GM12874 (cell line): ENCODE measurements at regions not wholly inside any gene's neighbourhood (a gene's known extent, or its start where the extent isn't known, plus 50 kb on each side); places are given as distances from the start of the nearest gene placed in this dataset.

ENCODE experiments used
- TF ChIP-seq, protein P1 (sequence below): IDR thresholded peaks from 2 replicates; pipeline ENCODE4 v1.5.1; 2011; ENCODE audit warnings: low read depth, mild to moderate bottlenecking, control low read depth, low read length, moderate library complexity; ENCODE audit not compliant: insufficient read depth

DNA sequence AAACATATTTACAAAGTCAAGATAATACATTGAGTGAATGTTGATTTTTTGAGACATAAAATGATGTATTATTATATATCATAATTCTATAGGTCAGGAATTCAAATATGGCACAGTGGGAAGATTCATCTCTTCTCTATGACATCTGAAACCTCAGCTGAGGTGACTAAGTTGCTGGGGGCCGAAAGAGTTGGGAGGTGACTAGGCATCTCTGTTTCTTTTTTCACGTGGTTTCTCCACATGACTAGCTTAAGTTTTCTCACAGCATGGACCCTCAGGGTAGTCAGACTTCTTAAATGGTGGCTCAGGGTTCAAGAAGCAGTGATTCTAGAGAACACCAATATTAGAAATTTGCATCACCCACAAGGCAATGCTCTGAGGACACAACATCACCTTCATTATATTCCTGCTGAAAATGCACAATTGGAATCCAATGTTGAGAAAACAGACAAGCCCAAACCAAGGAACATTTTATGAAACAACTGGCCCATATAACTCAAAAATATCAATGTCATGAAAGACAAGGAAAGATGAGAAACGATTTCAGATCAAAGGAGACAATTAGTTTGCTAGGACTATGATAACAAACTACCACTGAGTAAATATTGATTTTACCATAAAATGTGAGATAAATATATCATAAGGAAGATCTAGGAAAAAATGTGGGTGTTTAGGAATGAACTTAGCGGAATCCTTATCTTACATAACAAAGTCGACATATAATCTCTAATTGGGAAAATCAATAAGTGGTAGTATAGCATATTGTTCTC, 273.3 kb upstream of the IRAK1BP1 start:
- TF ChIP-seq, protein P1, sequence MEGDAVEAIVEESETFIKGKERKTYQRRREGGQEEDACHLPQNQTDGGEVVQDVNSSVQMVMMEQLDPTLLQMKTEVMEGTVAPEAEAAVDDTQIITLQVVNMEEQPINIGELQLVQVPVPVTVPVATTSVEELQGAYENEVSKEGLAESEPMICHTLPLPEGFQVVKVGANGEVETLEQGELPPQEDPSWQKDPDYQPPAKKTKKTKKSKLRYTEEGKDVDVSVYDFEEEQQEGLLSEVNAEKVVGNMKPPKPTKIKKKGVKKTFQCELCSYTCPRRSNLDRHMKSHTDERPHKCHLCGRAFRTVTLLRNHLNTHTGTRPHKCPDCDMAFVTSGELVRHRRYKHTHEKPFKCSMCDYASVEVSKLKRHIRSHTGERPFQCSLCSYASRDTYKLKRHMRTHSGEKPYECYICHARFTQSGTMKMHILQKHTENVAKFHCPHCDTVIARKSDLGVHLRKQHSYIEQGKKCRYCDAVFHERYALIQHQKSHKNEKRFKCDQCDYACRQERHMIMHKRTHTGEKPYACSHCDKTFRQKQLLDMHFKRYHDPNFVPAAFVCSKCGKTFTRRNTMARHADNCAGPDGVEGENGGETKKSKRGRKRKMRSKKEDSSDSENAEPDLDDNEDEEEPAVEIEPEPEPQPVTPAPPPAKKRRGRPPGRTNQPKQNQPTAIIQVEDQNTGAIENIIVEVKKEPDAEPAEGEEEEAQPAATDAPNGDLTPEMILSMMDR = no peak

DNA sequence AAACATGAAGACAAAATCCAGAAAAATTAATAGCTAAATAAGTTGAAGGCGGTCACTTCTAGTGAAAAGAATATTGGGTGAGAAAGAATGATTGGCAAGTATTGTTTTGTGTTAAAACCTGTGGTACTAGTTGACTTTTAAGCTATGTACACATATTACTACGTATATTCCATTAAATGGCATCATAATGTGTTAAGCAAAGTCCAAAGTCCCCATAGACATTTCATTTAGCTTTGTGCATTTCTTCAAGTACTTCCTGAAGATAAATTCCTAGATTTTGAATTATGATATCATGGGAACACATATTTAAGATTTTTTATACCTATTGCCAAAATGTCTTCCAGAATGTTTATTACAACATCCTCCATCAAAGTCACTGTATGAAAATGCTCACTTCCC, 272.7 kb upstream of the IRAK1BP1 start:
- TF ChIP-seq, protein P1 = no peak

DNA sequence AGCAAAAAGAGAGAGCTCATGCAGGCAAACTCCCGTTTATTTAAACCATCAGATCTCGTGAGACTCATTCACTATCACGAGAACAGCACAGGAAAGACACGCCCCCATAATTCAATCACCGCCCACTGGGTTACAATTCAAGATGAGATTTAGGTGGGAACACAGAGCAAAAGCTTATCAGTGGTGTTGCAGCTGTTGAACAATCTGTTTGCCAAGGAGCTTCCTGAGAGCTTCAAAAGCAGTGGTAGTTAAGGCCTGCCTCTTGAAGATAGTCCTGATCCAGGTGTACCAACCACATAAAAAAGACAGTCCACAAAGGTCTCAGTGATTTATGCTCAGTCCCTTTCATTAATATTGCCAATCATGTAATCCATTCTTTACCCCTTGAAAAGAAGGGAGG, 269.4 kb upstream of the IRAK1BP1 start:
- TF ChIP-seq, protein P1 = no peak

DNA sequence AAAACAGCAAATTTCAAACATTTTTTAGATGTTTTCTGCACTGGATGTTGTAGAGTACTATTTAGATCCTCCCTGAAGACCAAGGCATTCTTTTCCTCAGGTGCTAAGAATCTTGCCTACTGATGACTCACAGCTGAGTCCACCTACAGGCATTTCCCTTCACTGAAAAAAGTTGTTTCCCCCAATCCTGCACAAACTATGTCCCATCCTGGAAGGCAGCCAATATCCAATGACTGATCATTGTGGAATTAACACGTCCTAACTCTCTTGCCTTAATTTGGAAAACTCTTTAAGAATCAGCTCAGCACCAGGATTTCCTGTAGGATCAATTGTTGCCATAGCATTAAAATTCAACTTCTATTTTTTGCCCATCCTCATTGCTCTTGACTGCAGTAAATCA, 268.4 kb upstream of the IRAK1BP1 start:
- TF ChIP-seq, protein P1 = no peak

DNA sequence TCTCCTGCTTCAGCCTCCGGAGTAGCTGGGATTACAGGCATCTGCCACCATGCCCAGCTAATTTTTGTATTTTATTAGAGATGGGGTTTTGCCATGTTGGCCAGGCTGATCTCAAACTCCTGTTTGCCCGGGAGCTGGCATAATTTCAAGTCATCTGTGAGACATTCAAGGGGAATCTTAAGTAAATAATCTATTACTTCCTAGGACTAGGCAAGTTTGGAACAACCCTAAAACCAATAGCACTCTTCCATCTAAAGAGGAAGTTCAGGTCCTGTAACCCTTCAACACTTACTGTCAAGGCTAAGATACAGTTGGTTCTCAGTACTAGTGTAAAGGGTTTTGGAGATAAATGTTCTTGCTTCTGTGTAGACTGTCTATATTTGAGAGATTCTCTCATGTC, 267.8 kb upstream of the IRAK1BP1 start:
- TF ChIP-seq, protein P1 = no peak

DNA sequence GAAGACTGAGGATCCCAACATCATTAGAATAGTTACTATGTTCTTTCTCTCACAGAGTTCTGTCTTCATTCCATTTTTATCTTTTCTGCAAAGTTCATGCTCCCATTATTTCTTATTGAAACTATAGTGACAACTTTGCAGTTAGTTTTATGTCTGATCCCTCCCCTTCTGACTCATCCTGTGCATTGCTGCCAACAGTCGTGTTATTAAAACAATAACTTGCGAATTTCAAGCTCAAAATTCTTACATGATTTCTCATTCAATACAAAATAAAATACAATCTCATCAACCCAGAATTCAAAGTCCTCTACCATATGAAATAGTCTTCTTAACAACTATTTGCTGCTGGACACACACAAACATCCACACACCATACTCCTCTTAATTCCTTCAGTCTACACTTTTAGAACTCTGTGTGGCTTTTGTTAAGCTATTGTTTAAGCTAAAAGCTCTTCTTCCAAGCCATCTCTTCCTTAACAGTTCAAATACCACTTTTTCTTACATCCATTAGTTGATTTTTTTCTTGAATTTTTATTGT, 261.4 kb upstream of the IRAK1BP1 start:
- TF ChIP-seq, protein P1 = no peak

DNA sequence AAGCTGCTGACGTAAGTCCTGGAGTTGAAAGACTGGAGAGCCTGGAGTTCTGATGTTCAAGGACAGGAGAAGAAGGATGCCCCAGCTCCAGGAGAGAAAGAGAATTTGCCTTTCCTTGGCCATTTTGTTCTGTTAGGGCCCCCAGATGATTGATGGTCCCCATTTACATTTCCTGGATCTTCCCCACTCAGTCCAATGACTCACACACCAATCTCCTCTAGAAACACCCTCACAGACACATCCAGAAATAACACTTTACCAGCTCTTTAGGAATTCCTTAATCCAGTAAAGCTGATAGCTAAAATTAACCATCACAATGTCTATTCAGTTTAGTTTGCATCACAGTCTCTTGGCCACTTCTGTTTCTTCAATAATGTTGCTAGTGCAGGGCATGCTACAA, 260.2 kb upstream of the IRAK1BP1 start:
- TF ChIP-seq, protein P1 = no peak
